ENCODE measurements at regions not wholly inside any gene's neighbourhood (a gene's known extent, or its start where the extent isn't known, plus 50 kb on each side); places are given as distances from the start of the nearest gene placed in this dataset.
"Not testable (repeated sequence)": the region's sequence is repeated elsewhere in the genome, so short reads cannot be mapped to it uniquely, and the experiment has no call there.

GRCh38 chr7:131937868-131938267 lies 381.4 kb upstream of the PODXL start:
- Histone ChIP-seq H3K27me3 (ENCODE audit: control insufficient read depth, insufficient read depth, low read length) (peaks cover 3% of the 10 kb centered on the region; the same call in 1 of the 2 replicates), H3K9ac (ENCODE audit: low read length) (no peak overlapping the region), H3K36me3 (ENCODE audit: control insufficient read depth, insufficient read depth, low read length) (no peaks in the 10 kb centered on the region), H3K27ac (ENCODE audit: low read depth, low read length) (no peak overlapping the region), H3K4me1 (ENCODE audit: control insufficient read depth, insufficient read depth, low read length) (no peaks in the 10 kb centered on the region), H3K9me3 (ENCODE audit: control insufficient read depth, insufficient read depth, low read depth, low read length) (0 out of 2 replicates have a peak, but pooled peaks cover 3% of the 10 kb centered on the region), H3K4me3 (ENCODE audit: low read depth, low read length) (no peak overlapping the region)

DNA sequence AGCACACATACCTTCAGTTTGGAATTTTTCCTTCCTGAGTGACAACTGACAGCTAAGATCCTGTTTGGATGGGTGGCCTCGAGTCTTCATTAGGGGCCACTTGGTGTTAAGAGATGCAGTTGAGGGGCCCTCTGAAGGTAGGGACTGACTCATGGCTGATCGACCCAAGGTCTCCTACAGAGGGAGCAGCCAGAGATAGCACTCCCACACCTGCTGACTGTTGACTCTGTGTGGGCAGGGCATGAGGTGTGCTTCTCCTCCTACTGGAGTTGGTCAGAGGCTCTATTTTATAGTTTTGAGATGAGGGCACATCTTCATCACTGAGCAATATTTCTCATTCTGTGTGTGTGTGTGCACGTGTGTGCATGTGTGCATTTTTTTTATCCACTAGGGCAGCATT lies 378.8 kb upstream of the PODXL start:
- H3K4me3 ChIP-seq (ENCODE audit: low read depth, low read length): no peak overlapping the region
- no peak overlapping the region for H3K27ac ChIP-seq (ENCODE audit: low read depth, low read length)

DNA sequence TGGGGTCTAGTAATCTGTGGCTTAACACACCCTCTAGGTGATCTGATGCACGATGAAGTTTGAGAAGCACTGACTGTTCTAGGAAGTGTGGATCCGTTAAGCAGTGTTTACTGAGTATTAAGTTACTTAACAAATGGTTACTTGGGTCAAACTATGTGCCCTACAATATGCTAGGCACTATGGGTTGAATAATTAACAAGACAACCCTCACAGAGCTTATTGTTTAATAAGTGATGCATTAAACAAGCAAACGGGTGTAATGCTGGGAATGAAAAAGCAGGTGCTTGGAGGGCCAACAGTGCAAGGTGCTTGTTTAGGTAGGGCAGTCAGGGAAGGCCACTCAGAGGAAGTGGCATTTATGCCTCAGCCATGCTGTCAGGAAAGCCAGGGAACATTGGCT lies 378.0 kb upstream of the PODXL start:
- Histone ChIP-seq H3K4me3 (ENCODE audit: low read depth, low read length) (no peak overlapping the region), H3K9ac (ENCODE audit: low read length) (no peak overlapping the region), H3K36me3 (ENCODE audit: control insufficient read depth, insufficient read depth, low read length) (no peaks in the 10 kb centered on the region), H3K9me3 (ENCODE audit: control insufficient read depth, insufficient read depth, low read depth, low read length) (no peaks in the 10 kb centered on the region), H3K27me3 (ENCODE audit: control insufficient read depth, insufficient read depth, low read length) (peaks cover 12% of the 10 kb centered on the region; the same call in 1 of the 2 replicates), H3K27ac (ENCODE audit: low read depth, low read length) (no peak overlapping the region), H3K4me1 (ENCODE audit: control insufficient read depth, insufficient read depth, low read length) (no peaks in the 10 kb centered on the region)

More for the DNA sequence above, 378.8 kb upstream of the PODXL start:
- H3K27me3 ChIP-seq (ENCODE audit: control insufficient read depth, insufficient read depth, low read length): peaks cover 12% of the 10 kb centered on the region; the same call in 1 of the 2 replicates
- no peak overlapping the region for H3K9ac ChIP-seq (ENCODE audit: low read length)
- no peaks in the 10 kb centered on the region for H3K4me1 ChIP-seq (ENCODE audit: control insufficient read depth, insufficient read depth, low read length)
- no peaks in the 10 kb centered on the region for H3K36me3 ChIP-seq (ENCODE audit: control insufficient read depth, insufficient read depth, low read length)
- H3K9me3 ChIP-seq (ENCODE audit: control insufficient read depth, insufficient read depth, low read depth, low read length): no peaks in the 10 kb centered on the region

DNA sequence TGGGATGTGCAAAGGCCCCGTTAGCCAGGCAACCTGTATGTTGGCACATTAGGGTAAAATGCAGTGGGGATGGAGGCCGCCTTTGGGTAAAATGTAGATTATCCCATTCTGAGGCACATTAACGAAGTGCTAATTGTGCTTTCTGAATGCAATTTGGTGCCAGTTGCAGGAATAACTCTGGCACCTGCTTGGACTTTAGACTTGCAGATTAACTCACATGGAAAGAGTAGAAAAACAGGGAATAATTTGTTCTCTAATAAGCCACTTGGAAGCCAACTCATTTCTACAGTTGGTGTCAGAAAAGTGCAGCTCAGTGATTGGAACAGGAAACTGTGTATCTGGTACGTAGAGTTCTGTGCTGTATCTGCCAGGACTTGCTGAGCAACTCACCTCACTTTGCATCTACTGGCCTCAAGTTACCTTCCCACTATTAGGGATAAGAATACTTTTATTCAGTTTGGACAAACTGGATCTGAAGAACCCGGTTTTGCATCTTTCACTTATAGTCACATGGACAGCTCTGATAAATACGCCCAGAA lies 377.4 kb upstream of the PODXL start:
- H3K27me3 ChIP-seq (ENCODE audit: control insufficient read depth, insufficient read depth, low read length): peaks cover 12% of the 10 kb centered on the region; the same call in 1 of the 2 replicates
- no peak overlapping the region for H3K4me3 ChIP-seq (ENCODE audit: low read depth, low read length)
- H3K27ac ChIP-seq (ENCODE audit: low read depth, low read length): no peak overlapping the region
- H3K9me3 ChIP-seq (ENCODE audit: control insufficient read depth, insufficient read depth, low read depth, low read length): no peaks in the 10 kb centered on the region
- no peaks in the 10 kb centered on the region for H3K36me3 ChIP-seq (ENCODE audit: control insufficient read depth, insufficient read depth, low read length)
- H3K9ac ChIP-seq (ENCODE audit: low read length): no peak overlapping the region
- H3K4me1 ChIP-seq (ENCODE audit: control insufficient read depth, insufficient read depth, low read length): no peaks in the 10 kb centered on the region

- not testable (repeated sequence) for H3K27ac ChIP-seq (ENCODE audit: low read depth, low read length); H3K9me3 ChIP-seq (ENCODE audit: control insufficient read depth, insufficient read depth, low read depth, low read length); H3K36me3 ChIP-seq (ENCODE audit: control insufficient read depth, insufficient read depth, low read length); H3K9ac ChIP-seq (ENCODE audit: low read length); H3K4me1 ChIP-seq (ENCODE audit: control insufficient read depth, insufficient read depth, low read length); H3K4me3 ChIP-seq (ENCODE audit: low read depth, low read length)
- H3K27me3 ChIP-seq (ENCODE audit: control insufficient read depth, insufficient read depth, low read length): peaks cover 12% of the 10 kb centered on the region; the same call in 1 of the 2 replicates
These were observed 376.8 kb upstream of the PODXL start for GRCh38 chr7:131933219-131933618.

DNA sequence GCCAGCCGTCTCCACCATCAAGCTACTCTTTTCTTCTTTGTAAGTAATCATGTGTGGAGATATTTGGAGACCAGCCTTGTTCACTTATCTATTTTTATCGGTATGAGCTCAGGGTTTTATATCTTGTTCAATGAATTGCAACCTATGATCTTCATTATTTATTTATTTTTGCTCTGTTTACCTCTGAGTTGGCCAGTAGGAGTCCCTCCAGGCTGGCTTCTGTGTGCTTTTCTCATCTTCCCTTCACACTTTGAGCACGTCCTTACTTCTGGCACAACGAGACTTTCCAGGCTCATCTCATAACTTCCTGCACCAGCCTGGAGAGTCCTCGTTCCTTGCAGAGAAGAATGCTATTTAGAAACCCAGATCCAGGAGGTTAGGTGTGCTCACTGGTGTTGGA lies 375.8 kb upstream of the PODXL start:
- Histone ChIP-seq H3K4me1 (ENCODE audit: control insufficient read depth, insufficient read depth, low read length) (no peaks in the 10 kb centered on the region), H3K9ac (ENCODE audit: low read length) (no peak overlapping the region), H3K27me3 (ENCODE audit: control insufficient read depth, insufficient read depth, low read length) (peaks cover 12% of the 10 kb centered on the region; the same call in 1 of the 2 replicates), H3K4me3 (ENCODE audit: low read depth, low read length) (no peak overlapping the region), H3K36me3 (ENCODE audit: control insufficient read depth, insufficient read depth, low read length) (no peaks in the 10 kb centered on the region), H3K9me3 (ENCODE audit: control insufficient read depth, insufficient read depth, low read depth, low read length) (no peaks in the 10 kb centered on the region), H3K27ac (ENCODE audit: low read depth, low read length) (no peak overlapping the region)

DNA sequence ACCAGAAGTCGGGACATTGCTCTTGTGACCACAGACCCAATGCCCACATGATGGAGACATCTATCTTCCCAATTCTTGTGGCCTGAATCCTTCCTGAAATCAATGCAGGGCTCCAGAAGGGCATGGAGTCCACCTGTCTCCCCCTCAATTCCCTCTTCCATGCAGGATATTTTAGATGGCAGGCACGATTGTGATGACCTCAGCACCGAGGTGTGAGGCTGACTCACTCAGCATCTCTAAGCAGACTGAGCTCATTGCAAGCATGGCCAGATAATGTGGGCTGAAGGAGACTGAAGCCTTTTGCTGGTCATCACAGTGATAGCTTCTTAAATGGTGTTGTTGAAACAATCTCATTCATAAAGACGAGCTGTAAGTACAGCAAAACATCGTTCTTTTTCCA lies 374.9 kb upstream of the PODXL start:
- Histone ChIP-seq H3K27ac (ENCODE audit: low read depth, low read length) (no peak overlapping the region), H3K4me3 (ENCODE audit: low read depth, low read length) (no peak overlapping the region), H3K4me1 (ENCODE audit: control insufficient read depth, insufficient read depth, low read length) (no peaks in the 10 kb centered on the region), H3K27me3 (ENCODE audit: control insufficient read depth, insufficient read depth, low read length) (peaks cover 12% of the 10 kb centered on the region; the same call in 1 of the 2 replicates), H3K9me3 (ENCODE audit: control insufficient read depth, insufficient read depth, low read depth, low read length) (no peaks in the 10 kb centered on the region), H3K36me3 (ENCODE audit: control insufficient read depth, insufficient read depth, low read length) (no peaks in the 10 kb centered on the region), H3K9ac (ENCODE audit: low read length) (no peak overlapping the region)

- no peaks in the 10 kb centered on the region for H3K36me3 ChIP-seq (ENCODE audit: control insufficient read depth, insufficient read depth, low read length)
- peaks cover 12% of the 10 kb centered on the region; the same call in 1 of the 2 replicates for H3K27me3 ChIP-seq (ENCODE audit: control insufficient read depth, insufficient read depth, low read length)
These were observed 373.2 kb upstream of the PODXL start for GRCh38 chr7:131929632-131930031.

GRCh38 chr7:131927770-131928423 lies 371.5 kb upstream of the PODXL start:
- Histone ChIP-seq H3K4me3 (ENCODE audit: low read depth, low read length) (no peak overlapping the region), H3K4me1 (ENCODE audit: control insufficient read depth, insufficient read depth, low read length) (no peaks in the 10 kb centered on the region), H3K27me3 (ENCODE audit: control insufficient read depth, insufficient read depth, low read length) (peaks cover 9% of the 10 kb centered on the region; the same call in 1 of the 2 replicates), H3K36me3 (ENCODE audit: control insufficient read depth, insufficient read depth, low read length) (no peaks in the 10 kb centered on the region), H3K9me3 (ENCODE audit: control insufficient read depth, insufficient read depth, low read depth, low read length) (no peaks in the 10 kb centered on the region), H3K9ac (ENCODE audit: low read length) (no peak overlapping the region), H3K27ac (ENCODE audit: low read depth, low read length) (no peak overlapping the region)

More at GRCh38 chr7:131929632-131930031, 373.2 kb upstream of the PODXL start:
- H3K4me3 ChIP-seq (ENCODE audit: low read depth, low read length): no peak overlapping the region
- H3K9me3 ChIP-seq (ENCODE audit: control insufficient read depth, insufficient read depth, low read depth, low read length): no peaks in the 10 kb centered on the region
- H3K4me1 ChIP-seq (ENCODE audit: control insufficient read depth, insufficient read depth, low read length): no peaks in the 10 kb centered on the region
- no peak overlapping the region for H3K27ac ChIP-seq (ENCODE audit: low read depth, low read length)
- H3K9ac ChIP-seq (ENCODE audit: low read length): no peak overlapping the region

- no peaks in the 10 kb centered on the region for H3K4me1 ChIP-seq (ENCODE audit: control insufficient read depth, insufficient read depth, low read length)
These were observed 369.2 kb upstream of the PODXL start for GRCh38 chr7:131925636-131926035.

GRCh38 chr7:131924857-131925256 lies 368.4 kb upstream of the PODXL start:
- H3K9ac ChIP-seq (ENCODE audit: low read length): no peak overlapping the region
- H3K9me3 ChIP-seq (ENCODE audit: control insufficient read depth, insufficient read depth, low read depth, low read length): no peaks in the 10 kb centered on the region
- no peaks in the 10 kb centered on the region for H3K36me3 ChIP-seq (ENCODE audit: control insufficient read depth, insufficient read depth, low read length)
- H3K4me1 ChIP-seq (ENCODE audit: control insufficient read depth, insufficient read depth, low read length): peaks cover 3% of the 10 kb centered on the region; the same call in 1 of the 2 replicates
- H3K27ac ChIP-seq (ENCODE audit: low read depth, low read length): no peak overlapping the region
- H3K27me3 ChIP-seq (ENCODE audit: control insufficient read depth, insufficient read depth, low read length): peaks cover 5% of the 10 kb centered on the region; the same call in 1 of the 2 replicates
- no peak overlapping the region for H3K4me3 ChIP-seq (ENCODE audit: low read depth, low read length)

More at GRCh38 chr7:131925636-131926035, 369.2 kb upstream of the PODXL start:
- Histone ChIP-seq H3K9ac (ENCODE audit: low read length) (no peak overlapping the region), H3K27me3 (ENCODE audit: control insufficient read depth, insufficient read depth, low read length) (peaks cover 4% of the 10 kb centered on the region; the same call in 1 of the 2 replicates), H3K27ac (ENCODE audit: low read depth, low read length) (no peak overlapping the region), H3K36me3 (ENCODE audit: control insufficient read depth, insufficient read depth, low read length) (no peaks in the 10 kb centered on the region), H3K4me3 (ENCODE audit: low read depth, low read length) (no peak overlapping the region), H3K9me3 (ENCODE audit: control insufficient read depth, insufficient read depth, low read depth, low read length) (no peaks in the 10 kb centered on the region)
